Cardiac fibroblast (primary cell): ENCODE measurements at regions not wholly inside any gene's neighbourhood (a gene's known extent, or its start where the extent isn't known, plus 50 kb on each side); places are given as distances from the start of the nearest gene placed in this dataset.

Experiments used
- DNase-seq, 2 donors: peaks; one replicate each; pipeline versions ENCODE4 v3.0.0 to v3.0.0-alpha.2; 2010; ENCODE audit warnings: low read depth in 2 of 2
- H3K4me3 ChIP-seq, 2 donors: replicated peaks in 1 of 2; 1 replicate in 1 of 2; 2 replicates in 1 of 2; pipeline ENCODE4 v1.5.1; 2011; ENCODE audit warnings: low read depth in 2 of 2, low read length in 2 of 2, mild to moderate bottlenecking in 2 of 2, moderate library complexity in 1 of 2
- CTCF ChIP-seq: IDR thresholded peaks from one replicate; pipeline ENCODE4 v1.5.1; 2011; ENCODE audit warnings: low read depth, mild to moderate bottlenecking, low read length, inconsistent platforms

- no peak for TF ChIP-seq CTCF
- DNase-seq, result peak in 1 of 2 donors; percentile 65
- H3K4me3 ChIP-seq, result no peak overlapping the region
Measured at GRCh38 chr9:81414836-81415235, 274.5 kb downstream of the TLE1 start.

- peak in 1 of 2 donors; percentile 73 for DNase-seq
- no peak overlapping the region for H3K4me3 ChIP-seq
- no peak for TF ChIP-seq CTCF
Measured at GRCh38 chr9:81411961-81412360, 277.4 kb downstream of the TLE1 start.

- peak; percentile 14 for TF ChIP-seq CTCF
Measured at GRCh38 chr9:81410201-81410600, 279.1 kb downstream of the TLE1 start.

GRCh38 chr9:81408951-81409350 lies 280.4 kb downstream of the TLE1 start:
- no peak for TF ChIP-seq CTCF
- DNase-seq, result no peak
- H3K4me3 ChIP-seq, result no peak overlapping the region

More at GRCh38 chr9:81410201-81410600, 279.1 kb downstream of the TLE1 start:
- peak overlapping the region in 1 of 2 donors; percentile 26 for H3K4me3 ChIP-seq
- DNase-seq, result peak in 1 of 2 donors; percentile 87

- DNase-seq, result no peak
- no peak for TF ChIP-seq CTCF
- H3K4me3 ChIP-seq, result no peak overlapping the region
Measured at GRCh38 chr9:81404931-81405598, 284.3 kb downstream of the TLE1 start.

GRCh38 chr9:81397481-81398381 lies 291.6 kb downstream of the TLE1 start:
- no peak overlapping the region for H3K4me3 ChIP-seq
- no peak for TF ChIP-seq CTCF
- DNase-seq, result peak in 1 of 2 donors; percentile 37
